HG02610 (cell line): ENCODE measurements at regions not wholly inside any gene's neighbourhood (a gene's known extent, or its start where the extent isn't known, plus 50 kb on each side); places are given as distances from the start of the nearest gene placed in this dataset.
"Not testable (repeated sequence)": the region's sequence is repeated elsewhere in the genome, so short reads cannot be mapped to it uniquely, and the experiment has no call there.

ENCODE experiments used
- ATAC-seq: cut with Tn5 transposase; IDR thresholded peaks from one replicate; pipeline ENCODE4 v1.9.1; 2021; ENCODE audit warnings: mild to moderate bottlenecking, moderate library complexity; ENCODE audit not compliant: unreplicated experiment

GRCh38 chr13:57899096-57899495 lies 267.6 kb downstream of the PCDH17 start:
- ATAC-seq, result no peak

- ATAC-seq, result not testable (repeated sequence)
Measured at GRCh38 chr13:57909833-57910232, 278.3 kb downstream of the PCDH17 start.

GRCh38 chr13:57918086-57918485 lies 286.5 kb downstream of the PCDH17 start:
- ATAC-seq, result no peak

GRCh38 chr13:57918913-57919312 lies 287.4 kb downstream of the PCDH17 start:
- no peak for ATAC-seq

- no peak for ATAC-seq
Measured at GRCh38 chr13:57925250-57925649, 293.7 kb downstream of the PCDH17 start.

- ATAC-seq, result no peak
Measured at GRCh38 chr13:57925751-57926150, 294.2 kb downstream of the PCDH17 start.

GRCh38 chr13:57932061-57932460 lies 300.5 kb downstream of the PCDH17 start:
- no peak for ATAC-seq

GRCh38 chr13:57933606-57934005 lies 302.1 kb downstream of the PCDH17 start:
- ATAC-seq, result no peak

GRCh38 chr13:57935965-57936364 lies 304.4 kb downstream of the PCDH17 start:
- ATAC-seq, result no peak

GRCh38 chr13:57946361-57946760 lies 314.8 kb downstream of the PCDH17 start:
- peak; percentile 99 for ATAC-seq

- no peak for ATAC-seq
Measured at GRCh38 chr13:57948884-57949283, 317.3 kb downstream of the PCDH17 start.

- ATAC-seq, result no peak
Measured at GRCh38 chr13:57969951-57970350, 338.4 kb downstream of the PCDH17 start.

GRCh38 chr13:57970404-57970803 lies 338.9 kb downstream of the PCDH17 start:
- no peak for ATAC-seq

GRCh38 chr13:57982782-57983181 lies 351.2 kb downstream of the PCDH17 start:
- no peak for ATAC-seq

GRCh38 chr13:57988276-57988675 lies 356.7 kb downstream of the PCDH17 start:
- no peak for ATAC-seq

- ATAC-seq, result no peak
Measured at GRCh38 chr13:57991041-57991440, 359.5 kb downstream of the PCDH17 start.

- ATAC-seq, result no peak
Measured at GRCh38 chr13:57992416-57992815, 360.9 kb downstream of the PCDH17 start.

- no peak for ATAC-seq
Measured at GRCh38 chr13:57996717-57997116, 365.2 kb downstream of the PCDH17 start.

- no peak for ATAC-seq
Measured at GRCh38 chr13:58004751-58005150, 373.2 kb downstream of the PCDH17 start.

GRCh38 chr13:58018020-58018419 lies 386.5 kb downstream of the PCDH17 start:
- ATAC-seq, result no peak

- ATAC-seq, result no peak
Measured at GRCh38 chr13:58018865-58019264, 387.3 kb downstream of the PCDH17 start.

- no peak for ATAC-seq
Measured at GRCh38 chr13:58024103-58024502, 392.6 kb downstream of the PCDH17 start.

- ATAC-seq, result no peak
Measured at GRCh38 chr13:58025821-58026220, 394.3 kb downstream of the PCDH17 start.
